Thyroid gland (tissue), 4 donors: ENCODE measurements at regions not wholly inside any gene's neighbourhood (a gene's known extent, or its start where the extent isn't known, plus 50 kb on each side); places are given as distances from the start of the nearest gene placed in this dataset.

Experiments used
- POLR2A ChIP-seq, 2 donors: fragments of 450-650 bp; IDR thresholded peaks; one replicate each; pipeline ENCODE4 v1.6.1; 2017; ENCODE audit warnings: antibody characterized with exemption in 2 of 2, mild to moderate bottlenecking in 2 of 2, moderate library complexity in 1 of 2
- TF ChIP-seq, protein P1 (sequence below), 6 experiments: fragments of 200-600 bp in 3 of 6; fragments of 450-650 bp in 3 of 6; sonication (generic) in 3 of 6; IDR thresholded peaks; one replicate each; pipeline ENCODE4 v1.5.1; 2016 to 2019; ENCODE audit warnings: antibody characterized with exemption in 6 of 6, mild to moderate bottlenecking in 2 of 6, inconsistent platforms in 1 of 6, moderate library complexity in 1 of 6

DNA sequence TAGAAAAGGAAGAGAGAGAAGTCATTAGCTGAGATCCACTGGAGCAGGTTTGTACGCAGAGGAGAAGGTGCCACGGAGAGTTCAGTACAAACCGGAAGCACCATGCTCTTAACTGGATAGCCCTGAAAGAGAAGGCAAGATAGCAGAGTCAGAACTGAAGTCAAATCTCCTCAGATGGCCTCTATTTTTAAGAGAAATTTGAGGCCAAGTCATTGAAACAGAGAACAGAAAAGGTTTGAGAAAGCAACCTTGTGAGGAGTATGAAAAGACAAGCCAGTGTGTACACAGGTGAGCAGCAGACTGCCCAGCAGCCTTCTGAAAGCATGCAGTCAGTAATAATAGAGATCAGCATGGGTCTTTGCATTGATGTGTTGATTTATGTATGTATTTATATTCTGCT is 66.1 kb upstream of the SPRED1 start:
- TF ChIP-seq POLR2A (IDR thresholded peaks at IDR 0.05) = no peak
- TF ChIP-seq, protein P1, sequence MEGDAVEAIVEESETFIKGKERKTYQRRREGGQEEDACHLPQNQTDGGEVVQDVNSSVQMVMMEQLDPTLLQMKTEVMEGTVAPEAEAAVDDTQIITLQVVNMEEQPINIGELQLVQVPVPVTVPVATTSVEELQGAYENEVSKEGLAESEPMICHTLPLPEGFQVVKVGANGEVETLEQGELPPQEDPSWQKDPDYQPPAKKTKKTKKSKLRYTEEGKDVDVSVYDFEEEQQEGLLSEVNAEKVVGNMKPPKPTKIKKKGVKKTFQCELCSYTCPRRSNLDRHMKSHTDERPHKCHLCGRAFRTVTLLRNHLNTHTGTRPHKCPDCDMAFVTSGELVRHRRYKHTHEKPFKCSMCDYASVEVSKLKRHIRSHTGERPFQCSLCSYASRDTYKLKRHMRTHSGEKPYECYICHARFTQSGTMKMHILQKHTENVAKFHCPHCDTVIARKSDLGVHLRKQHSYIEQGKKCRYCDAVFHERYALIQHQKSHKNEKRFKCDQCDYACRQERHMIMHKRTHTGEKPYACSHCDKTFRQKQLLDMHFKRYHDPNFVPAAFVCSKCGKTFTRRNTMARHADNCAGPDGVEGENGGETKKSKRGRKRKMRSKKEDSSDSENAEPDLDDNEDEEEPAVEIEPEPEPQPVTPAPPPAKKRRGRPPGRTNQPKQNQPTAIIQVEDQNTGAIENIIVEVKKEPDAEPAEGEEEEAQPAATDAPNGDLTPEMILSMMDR (IDR thresholded peaks at IDR 0.05) = no peak
